K562 (cell line): ENCODE measurements at regions not wholly inside any gene's neighbourhood (a gene's known extent, or its start where the extent isn't known, plus 50 kb on each side); places are given as distances from the start of the nearest gene placed in this dataset.

Experiments
- MTA1 ChIP-seq: fragments of 450-650 bp; IDR thresholded peaks from 2 replicates; pipeline ENCODE4 v1.6.1; 2017; ENCODE audit warnings: borderline replicate concordance
- ZBTB17 ChIP-seq: fragments of 450-650 bp; formaldehyde crosslinking; IDR thresholded peaks from 2 replicates; pipeline ENCODE4 v1.4.0; 2020; ENCODE audit warnings: mild to moderate bottlenecking
- ZNF445 ChIP-seq: fragments of 250-450 bp; sonication (Bioruptor Pico); IDR thresholded peaks from 2 replicates; pipeline ENCODE4 v1.4.0; 2020; ENCODE audit warnings: low read depth, mild to moderate bottlenecking, moderate library complexity
- ZNF696 ChIP-seq: fragments of 250-450 bp; sonication (Bioruptor Pico); conservative IDR thresholded peaks from 2 replicates; pipeline ENCODE4 v1.4.0; 2020; ENCODE audit warnings: mild to moderate bottlenecking, moderate library complexity
- TF ChIP-seq, protein P1 (sequence below): sonication (generic); formaldehyde crosslinking; IDR thresholded peaks from 2 replicates; pipeline ENCODE4 v1.8.1; 2023; ENCODE audit warnings: missing genetic modification reagents, mild to moderate bottlenecking, borderline replicate concordance
- TF ChIP-seq, protein P2 (sequence below): fragments of 250-450 bp; sonication (Bioruptor Pico); IDR thresholded peaks from 2 replicates; pipeline ENCODE4 v1.4.0; 2020; ENCODE audit warnings: mild to moderate bottlenecking, moderate library complexity, borderline replicate concordance
- TF ChIP-seq, protein P3 (sequence below): fragments of 450-650 bp; IDR thresholded peaks from 2 replicates; pipeline ENCODE4 v1.6.1; 2018; ENCODE audit not compliant: partially characterized antibody
- TF ChIP-seq, protein P4 (sequence below): fragments of 450-650 bp; formaldehyde crosslinking; conservative IDR thresholded peaks from 2 replicates; pipeline ENCODE4 v1.4.0; 2022; ENCODE audit warnings: mild to moderate bottlenecking, missing genetic modification characterization

DNA sequence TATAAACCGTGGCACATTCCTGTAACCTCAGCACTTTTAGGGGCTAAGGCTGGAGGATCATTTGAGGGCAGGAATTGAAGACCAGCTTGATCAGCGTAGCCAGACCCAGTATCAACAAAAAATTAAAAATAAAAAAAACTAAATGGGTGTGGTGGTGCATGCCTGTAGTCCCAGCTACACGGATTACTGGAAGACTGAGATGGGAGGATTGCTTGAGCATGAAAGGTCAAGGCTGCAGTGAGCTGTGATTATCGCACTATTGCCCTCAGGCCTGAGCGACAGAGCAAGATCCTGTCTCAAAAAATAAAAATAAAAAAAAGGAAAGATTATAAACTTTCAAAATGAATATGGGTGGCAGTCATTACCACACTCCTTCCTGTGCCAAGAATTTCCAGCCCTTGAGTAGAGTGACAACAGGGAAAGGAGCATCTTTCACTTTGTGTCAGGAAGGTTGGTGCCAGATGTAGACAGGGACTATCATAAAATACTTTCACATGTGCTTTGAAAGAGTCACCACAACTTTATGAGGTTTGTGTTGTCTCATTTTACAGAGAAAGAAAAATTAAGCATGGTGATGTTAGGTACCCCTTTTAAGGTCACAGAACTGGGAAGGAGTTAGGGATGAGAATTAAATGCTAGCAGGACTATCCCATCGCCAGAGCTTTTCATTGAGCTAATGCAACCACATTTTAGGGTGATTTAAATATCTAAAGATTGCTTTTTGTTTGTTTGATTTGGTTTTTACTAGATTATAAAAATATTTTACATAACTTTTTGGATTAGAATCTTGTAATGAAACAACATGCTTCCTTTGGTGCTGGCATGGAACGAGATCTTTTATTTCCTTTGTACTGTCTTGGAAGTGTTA lies 1617.4 kb upstream of the ACVR2A start (continued):
- TF ChIP-seq, protein P1, sequence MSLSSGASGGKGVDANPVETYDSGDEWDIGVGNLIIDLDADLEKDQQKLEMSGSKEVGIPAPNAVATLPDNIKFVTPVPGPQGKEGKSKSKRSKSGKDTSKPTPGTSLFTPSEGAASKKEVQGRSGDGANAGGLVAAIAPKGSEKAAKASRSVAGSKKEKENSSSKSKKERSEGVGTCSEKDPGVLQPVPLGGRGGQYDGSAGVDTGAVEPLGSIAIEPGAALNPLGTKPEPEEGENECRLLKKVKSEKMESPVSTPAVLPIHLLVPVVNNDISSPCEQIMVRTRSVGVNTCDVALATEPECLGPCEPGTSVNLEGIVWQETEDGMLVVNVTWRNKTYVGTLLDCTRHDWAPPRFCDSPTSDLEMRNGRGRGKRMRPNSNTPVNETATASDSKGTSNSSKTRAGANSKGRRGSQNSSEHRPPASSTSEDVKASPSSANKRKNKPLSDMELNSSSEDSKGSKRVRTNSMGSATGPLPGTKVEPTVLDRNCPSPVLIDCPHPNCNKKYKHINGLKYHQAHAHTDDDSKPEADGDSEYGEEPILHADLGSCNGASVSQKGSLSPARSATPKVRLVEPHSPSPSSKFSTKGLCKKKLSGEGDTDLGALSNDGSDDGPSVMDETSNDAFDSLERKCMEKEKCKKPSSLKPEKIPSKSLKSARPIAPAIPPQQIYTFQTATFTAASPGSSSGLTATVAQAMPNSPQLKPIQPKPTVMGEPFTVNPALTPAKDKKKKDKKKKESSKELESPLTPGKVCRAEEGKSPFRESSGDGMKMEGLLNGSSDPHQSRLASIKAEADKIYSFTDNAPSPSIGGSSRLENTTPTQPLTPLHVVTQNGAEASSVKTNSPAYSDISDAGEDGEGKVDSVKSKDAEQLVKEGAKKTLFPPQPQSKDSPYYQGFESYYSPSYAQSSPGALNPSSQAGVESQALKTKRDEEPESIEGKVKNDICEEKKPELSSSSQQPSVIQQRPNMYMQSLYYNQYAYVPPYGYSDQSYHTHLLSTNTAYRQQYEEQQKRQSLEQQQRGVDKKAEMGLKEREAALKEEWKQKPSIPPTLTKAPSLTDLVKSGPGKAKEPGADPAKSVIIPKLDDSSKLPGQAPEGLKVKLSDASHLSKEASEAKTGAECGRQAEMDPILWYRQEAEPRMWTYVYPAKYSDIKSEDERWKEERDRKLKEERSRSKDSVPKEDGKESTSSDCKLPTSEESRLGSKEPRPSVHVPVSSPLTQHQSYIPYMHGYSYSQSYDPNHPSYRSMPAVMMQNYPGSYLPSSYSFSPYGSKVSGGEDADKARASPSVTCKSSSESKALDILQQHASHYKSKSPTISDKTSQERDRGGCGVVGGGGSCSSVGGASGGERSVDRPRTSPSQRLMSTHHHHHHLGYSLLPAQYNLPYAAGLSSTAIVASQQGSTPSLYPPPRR (CRISPR knock-in tag) = no peak
- TF ChIP-seq, protein P2, sequence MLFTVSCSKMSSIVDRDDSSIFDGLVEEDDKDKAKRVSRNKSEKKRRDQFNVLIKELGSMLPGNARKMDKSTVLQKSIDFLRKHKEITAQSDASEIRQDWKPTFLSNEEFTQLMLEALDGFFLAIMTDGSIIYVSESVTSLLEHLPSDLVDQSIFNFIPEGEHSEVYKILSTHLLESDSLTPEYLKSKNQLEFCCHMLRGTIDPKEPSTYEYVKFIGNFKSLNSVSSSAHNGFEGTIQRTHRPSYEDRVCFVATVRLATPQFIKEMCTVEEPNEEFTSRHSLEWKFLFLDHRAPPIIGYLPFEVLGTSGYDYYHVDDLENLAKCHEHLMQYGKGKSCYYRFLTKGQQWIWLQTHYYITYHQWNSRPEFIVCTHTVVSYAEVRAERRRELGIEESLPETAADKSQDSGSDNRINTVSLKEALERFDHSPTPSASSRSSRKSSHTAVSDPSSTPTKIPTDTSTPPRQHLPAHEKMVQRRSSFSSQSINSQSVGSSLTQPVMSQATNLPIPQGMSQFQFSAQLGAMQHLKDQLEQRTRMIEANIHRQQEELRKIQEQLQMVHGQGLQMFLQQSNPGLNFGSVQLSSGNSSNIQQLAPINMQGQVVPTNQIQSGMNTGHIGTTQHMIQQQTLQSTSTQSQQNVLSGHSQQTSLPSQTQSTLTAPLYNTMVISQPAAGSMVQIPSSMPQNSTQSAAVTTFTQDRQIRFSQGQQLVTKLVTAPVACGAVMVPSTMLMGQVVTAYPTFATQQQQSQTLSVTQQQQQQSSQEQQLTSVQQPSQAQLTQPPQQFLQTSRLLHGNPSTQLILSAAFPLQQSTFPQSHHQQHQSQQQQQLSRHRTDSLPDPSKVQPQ (CRISPR knock-in tag) = no peak
- TF ChIP-seq, protein P3, sequence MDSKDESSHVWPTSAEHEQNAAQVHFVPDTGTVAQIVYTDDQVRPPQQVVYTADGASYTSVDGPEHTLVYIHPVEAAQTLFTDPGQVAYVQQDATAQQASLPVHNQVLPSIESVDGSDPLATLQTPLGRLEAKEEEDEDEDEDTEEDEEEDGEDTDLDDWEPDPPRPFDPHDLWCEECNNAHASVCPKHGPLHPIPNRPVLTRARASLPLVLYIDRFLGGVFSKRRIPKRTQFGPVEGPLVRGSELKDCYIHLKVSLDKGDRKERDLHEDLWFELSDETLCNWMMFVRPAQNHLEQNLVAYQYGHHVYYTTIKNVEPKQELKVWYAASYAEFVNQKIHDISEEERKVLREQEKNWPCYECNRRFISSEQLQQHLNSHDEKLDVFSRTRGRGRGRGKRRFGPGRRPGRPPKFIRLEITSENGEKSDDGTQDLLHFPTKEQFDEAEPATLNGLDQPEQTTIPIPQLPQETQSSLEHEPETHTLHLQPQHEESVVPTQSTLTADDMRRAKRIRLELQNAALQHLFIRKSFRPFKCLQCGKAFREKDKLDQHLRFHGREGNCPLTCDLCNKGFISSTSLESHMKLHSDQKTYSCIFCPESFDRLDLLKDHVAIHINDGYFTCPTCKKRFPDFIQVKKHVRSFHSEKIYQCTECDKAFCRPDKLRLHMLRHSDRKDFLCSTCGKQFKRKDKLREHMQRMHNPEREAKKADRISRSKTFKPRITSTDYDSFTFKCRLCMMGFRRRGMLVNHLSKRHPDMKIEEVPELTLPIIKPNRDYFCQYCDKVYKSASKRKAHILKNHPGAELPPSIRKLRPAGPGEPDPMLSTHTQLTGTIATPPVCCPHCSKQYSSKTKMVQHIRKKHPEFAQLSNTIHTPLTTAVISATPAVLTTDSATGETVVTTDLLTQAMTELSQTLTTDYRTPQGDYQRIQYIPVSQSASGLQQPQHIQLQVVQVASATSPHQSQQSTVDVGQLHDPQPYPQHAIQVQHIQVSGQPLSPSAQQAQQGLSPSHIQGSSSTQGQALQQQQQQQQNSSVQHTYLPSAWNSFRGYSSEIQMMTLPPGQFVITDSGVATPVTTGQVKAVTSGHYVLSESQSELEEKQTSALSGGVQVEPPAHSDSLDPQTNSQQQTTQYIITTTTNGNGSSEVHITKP = no peak
- TF ChIP-seq, protein P4, sequence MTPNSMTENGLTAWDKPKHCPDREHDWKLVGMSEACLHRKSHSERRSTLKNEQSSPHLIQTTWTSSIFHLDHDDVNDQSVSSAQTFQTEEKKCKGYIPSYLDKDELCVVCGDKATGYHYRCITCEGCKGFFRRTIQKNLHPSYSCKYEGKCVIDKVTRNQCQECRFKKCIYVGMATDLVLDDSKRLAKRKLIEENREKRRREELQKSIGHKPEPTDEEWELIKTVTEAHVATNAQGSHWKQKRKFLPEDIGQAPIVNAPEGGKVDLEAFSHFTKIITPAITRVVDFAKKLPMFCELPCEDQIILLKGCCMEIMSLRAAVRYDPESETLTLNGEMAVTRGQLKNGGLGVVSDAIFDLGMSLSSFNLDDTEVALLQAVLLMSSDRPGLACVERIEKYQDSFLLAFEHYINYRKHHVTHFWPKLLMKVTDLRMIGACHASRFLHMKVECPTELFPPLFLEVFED = no peak
- TF ChIP-seq MTA1 (no peak), ZBTB17 (no peak), ZNF696 (CRISPR knock-in tag) (no peak), ZNF445 (no peak)
